Astrocyte (in vitro differentiated cells and primary cell): ENCODE measurements at regions not wholly inside any gene's neighbourhood (a gene's known extent, or its start where the extent isn't known, plus 50 kb on each side); places are given as distances from the start of the nearest gene placed in this dataset.
"Not testable (repeated sequence)": the region's sequence is repeated elsewhere in the genome, so short reads cannot be mapped to it uniquely, and the experiment has no call there.

Experiments
- EZH2 ChIP-seq: IDR thresholded peaks from 2 replicates; pipeline ENCODE4 v1.6.1; 2012; ENCODE audit warnings: mild to moderate bottlenecking, low read length, inconsistent platforms; ENCODE audit not compliant: insufficient read depth
- TF ChIP-seq, protein P1 (sequence below): IDR thresholded peaks from 2 replicates; pipeline ENCODE4 v1.5.1; 2011; ENCODE audit warnings: low read depth, mild to moderate bottlenecking, inconsistent platforms, low read length, moderate library complexity; ENCODE audit not compliant: insufficient read depth

- TF ChIP-seq, protein P1, sequence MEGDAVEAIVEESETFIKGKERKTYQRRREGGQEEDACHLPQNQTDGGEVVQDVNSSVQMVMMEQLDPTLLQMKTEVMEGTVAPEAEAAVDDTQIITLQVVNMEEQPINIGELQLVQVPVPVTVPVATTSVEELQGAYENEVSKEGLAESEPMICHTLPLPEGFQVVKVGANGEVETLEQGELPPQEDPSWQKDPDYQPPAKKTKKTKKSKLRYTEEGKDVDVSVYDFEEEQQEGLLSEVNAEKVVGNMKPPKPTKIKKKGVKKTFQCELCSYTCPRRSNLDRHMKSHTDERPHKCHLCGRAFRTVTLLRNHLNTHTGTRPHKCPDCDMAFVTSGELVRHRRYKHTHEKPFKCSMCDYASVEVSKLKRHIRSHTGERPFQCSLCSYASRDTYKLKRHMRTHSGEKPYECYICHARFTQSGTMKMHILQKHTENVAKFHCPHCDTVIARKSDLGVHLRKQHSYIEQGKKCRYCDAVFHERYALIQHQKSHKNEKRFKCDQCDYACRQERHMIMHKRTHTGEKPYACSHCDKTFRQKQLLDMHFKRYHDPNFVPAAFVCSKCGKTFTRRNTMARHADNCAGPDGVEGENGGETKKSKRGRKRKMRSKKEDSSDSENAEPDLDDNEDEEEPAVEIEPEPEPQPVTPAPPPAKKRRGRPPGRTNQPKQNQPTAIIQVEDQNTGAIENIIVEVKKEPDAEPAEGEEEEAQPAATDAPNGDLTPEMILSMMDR: not testable (repeated sequence)
- not testable (repeated sequence) for TF ChIP-seq EZH2
Measured at GRCh38 chr2:87526258-87526657, 221.6 kb upstream of the PLGLB2 start.
